Transverse colon (tissue), 4 donors: ENCODE measurements at regions not wholly inside any gene's neighbourhood (a gene's known extent, or its start where the extent isn't known, plus 50 kb on each side); places are given as distances from the start of the nearest gene placed in this dataset.

Source experiments
- DNase-seq: peaks from one replicate; pipeline ENCODE4 v3.0.0-alpha.2; 2019
- H3K27ac ChIP-seq, 4 donors: fragments of 200-600 bp; sonication (generic); 2 replicates each; pipeline ENCODE4 v1.5.1; 2016 to 2018; ENCODE audit warnings: inconsistent platforms in 4 of 4
- H3K27me3 ChIP-seq: fragments of 200-600 bp; sonication (generic); 2 replicates; pipeline ENCODE4 v1.5.1; 2017; ENCODE audit warnings: inconsistent platforms
- H3K36me3 ChIP-seq, 4 donors: fragments of 200-600 bp; sonication (generic); 2 replicates each; pipeline ENCODE4 v1.5.1; 2017 to 2019; ENCODE audit warnings: inconsistent platforms in 4 of 4
- H3K4me1 ChIP-seq, 4 donors: fragments of 200-600 bp; sonication (generic); 2 replicates each; pipeline ENCODE4 v1.5.1; 2017 to 2020; ENCODE audit warnings: inconsistent platforms in 4 of 4
- H3K4me3 ChIP-seq, 4 donors: fragments of 200-600 bp; sonication (generic); 1 replicate in 1 of 4; 2 replicates in 3 of 4; pipeline versions ENCODE4 v1.5.1 to v1.6.1; 2017 to 2019; ENCODE audit warnings: inconsistent platforms in 4 of 4
- H3K9me3 ChIP-seq, 2 donors: fragments of 200-600 bp; sonication (generic); 2 replicates each; pipeline ENCODE4 v1.5.1; 2017 to 2019; ENCODE audit warnings: inconsistent platforms in 2 of 2
- EP300 ChIP-seq: sonication (generic); formaldehyde crosslinking; IDR thresholded peaks from one replicate; pipeline ENCODE4 v1.6.1; 2017; ENCODE audit warnings: antibody characterized with exemption, low read depth
- POLR2A ChIP-seq: fragments of 450-650 bp; IDR thresholded peaks from one replicate; pipeline ENCODE4 v1.6.1; 2016; ENCODE audit warnings: antibody characterized with exemption, mild to moderate bottlenecking, moderate library complexity
- POLR2AphosphoS5 ChIP-seq, 3 donors: sonication (generic); formaldehyde crosslinking; IDR thresholded peaks; one replicate each; pipeline ENCODE4 v1.6.1; 2016; ENCODE audit warnings: antibody characterized with exemption in 3 of 3
- WGBS, 2 donors: methylation state at CpG; one replicate each; pipeline ENCODE4 v1.1.5; 2018; ENCODE audit warnings: low coverage in 1 of 2; 5-methylcytosine and 5-hydroxymethylcytosine counted together
- in situ Hi-C, 4 donors: fragments of 200-750 bp; cut with MboI; loops; one replicate each; pipeline versions ENCODE4 v1.15.0 to v1.15.1; 2017; ENCODE audit warnings: low sequenced_read_pairs in 3 of 4, low pct_ligation_motif_present in 1 of 4, low pct_unique_long_range_greater_than_20kb in 1 of 4
- intact Hi-C: fragments of 100-400 bp; cut with DNase I; formaldehyde crosslinking; loops from one replicate; pipeline ENCODE4 v1.15.1; 2023; ENCODE audit warnings: low total_unique reads
- TF ChIP-seq, protein P1 (sequence below), 5 experiments: fragments of 200-600 bp in 3 of 5; fragments of 450-650 bp in 2 of 5; sonication (generic) in 3 of 5; IDR thresholded peaks; 1 replicate in 2 of 5; 2 replicates in 3 of 5; pipeline ENCODE4 v1.5.1; 2016 to 2017; ENCODE audit warnings: antibody characterized with exemption in 5 of 5, inconsistent platforms in 3 of 5, mild to moderate bottlenecking in 2 of 5, moderate library complexity in 1 of 5

DNA sequence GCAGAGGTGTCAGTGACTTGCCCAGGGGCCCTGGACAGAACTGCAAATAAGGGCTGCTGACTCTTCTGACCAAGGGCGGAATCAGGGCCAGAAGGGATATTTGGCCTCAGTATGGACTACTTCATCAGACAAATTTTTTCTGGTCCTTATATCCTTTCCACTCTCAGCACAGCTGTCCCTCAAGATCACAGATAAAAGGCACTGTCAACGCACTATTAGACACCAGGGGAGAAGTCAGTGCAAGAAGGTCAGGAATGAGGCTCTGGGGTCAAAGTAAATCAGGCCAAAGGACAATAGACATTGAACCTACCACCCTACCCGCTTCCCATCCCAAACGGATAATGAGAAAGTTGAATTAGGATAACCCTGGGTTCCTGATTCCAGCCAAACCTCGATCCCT, 657.6 kb downstream of the UQCRFS1 start:
- H3K4me1 ChIP-seq, result no peaks in the 10 kb centered on the region
- H3K27ac ChIP-seq, result no peak overlapping the region
- no peak for TF ChIP-seq POLR2A
- TF ChIP-seq, protein P1, sequence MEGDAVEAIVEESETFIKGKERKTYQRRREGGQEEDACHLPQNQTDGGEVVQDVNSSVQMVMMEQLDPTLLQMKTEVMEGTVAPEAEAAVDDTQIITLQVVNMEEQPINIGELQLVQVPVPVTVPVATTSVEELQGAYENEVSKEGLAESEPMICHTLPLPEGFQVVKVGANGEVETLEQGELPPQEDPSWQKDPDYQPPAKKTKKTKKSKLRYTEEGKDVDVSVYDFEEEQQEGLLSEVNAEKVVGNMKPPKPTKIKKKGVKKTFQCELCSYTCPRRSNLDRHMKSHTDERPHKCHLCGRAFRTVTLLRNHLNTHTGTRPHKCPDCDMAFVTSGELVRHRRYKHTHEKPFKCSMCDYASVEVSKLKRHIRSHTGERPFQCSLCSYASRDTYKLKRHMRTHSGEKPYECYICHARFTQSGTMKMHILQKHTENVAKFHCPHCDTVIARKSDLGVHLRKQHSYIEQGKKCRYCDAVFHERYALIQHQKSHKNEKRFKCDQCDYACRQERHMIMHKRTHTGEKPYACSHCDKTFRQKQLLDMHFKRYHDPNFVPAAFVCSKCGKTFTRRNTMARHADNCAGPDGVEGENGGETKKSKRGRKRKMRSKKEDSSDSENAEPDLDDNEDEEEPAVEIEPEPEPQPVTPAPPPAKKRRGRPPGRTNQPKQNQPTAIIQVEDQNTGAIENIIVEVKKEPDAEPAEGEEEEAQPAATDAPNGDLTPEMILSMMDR (IDR thresholded peaks at IDR 0.05), result no peak
- TF ChIP-seq EP300, result no peak
- no peak for TF ChIP-seq POLR2AphosphoS5 (IDR thresholded peaks at IDR 0.05)
- in situ Hi-C loops (no loop called here), intact Hi-C loops (no loop called here)
- no peaks in the 10 kb centered on the region for H3K9me3 ChIP-seq
- H3K4me3 ChIP-seq, result no peak overlapping the region
- no peak for DNase-seq
- H3K27me3 ChIP-seq, result no peaks in the 10 kb centered on the region
- H3K36me3 ChIP-seq, result no peaks in the 10 kb centered on the region
- WGBS, 2 donors, result 42 to 76% methylated on average over 2 to 5 of the region's 5 CpGs

GRCh38 chr19:28554321-28555091, 658.4 kb downstream of the UQCRFS1 start:
- Histone ChIP-seq H3K4me3 (no peak overlapping the region), H3K4me1 (no peaks in the 10 kb centered on the region), H3K27ac (no peak overlapping the region), H3K27me3 (no peaks in the 10 kb centered on the region), H3K9me3 (no peaks in the 10 kb centered on the region), H3K36me3 (no peaks in the 10 kb centered on the region)
- in situ Hi-C loops (no loop called here), intact Hi-C loops (no loop called here)
- TF ChIP-seq, protein P1 (IDR thresholded peaks at IDR 0.05), result no peak
- no peak for TF ChIP-seq POLR2AphosphoS5 (IDR thresholded peaks at IDR 0.05)
- no peak for TF ChIP-seq EP300
- no peak for TF ChIP-seq POLR2A
- DNase-seq, result no peak
- 84% methylated on average over 4 of the region's 4 CpGs; no CpG with 5 or more reads in 1 of the 2 donors for WGBS, 2 donors

DNA sequence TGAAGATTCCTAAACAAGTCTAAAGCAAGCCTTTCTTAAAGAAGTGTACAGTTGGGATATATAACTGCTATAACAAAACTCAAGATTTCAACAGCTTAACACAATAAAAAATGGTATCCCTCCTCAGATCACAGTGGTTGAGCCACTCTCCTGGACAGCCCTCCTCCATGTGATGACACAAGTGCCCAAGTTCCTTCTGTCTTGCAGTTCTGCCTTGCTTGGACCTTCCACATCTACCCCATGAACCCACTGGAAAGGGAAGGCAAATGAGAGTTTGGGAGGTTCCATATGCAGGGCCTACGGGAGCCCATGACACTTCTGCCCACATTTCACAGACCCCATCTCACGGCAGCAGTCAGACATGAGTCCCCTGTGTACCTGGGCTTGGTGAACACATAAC, 659.2 kb downstream of the UQCRFS1 start:
- in situ Hi-C loops, result no loop called here
- Histone ChIP-seq H3K4me1 (no peaks in the 10 kb centered on the region), H3K27me3 (no peaks in the 10 kb centered on the region), H3K9me3 (no peaks in the 10 kb centered on the region), H3K4me3 (no peak overlapping the region), H3K36me3 (no peaks in the 10 kb centered on the region), H3K27ac (no peak overlapping the region)
- TF ChIP-seq, protein P1 (IDR thresholded peaks at IDR 0.05), result no peak
- TF ChIP-seq POLR2A (no peak), EP300 (no peak), POLR2AphosphoS5 (IDR thresholded peaks at IDR 0.05) (no peak)
- no peak for DNase-seq
- 85% methylated on average over 2 of the region's 2 CpGs; no CpG with 5 or more reads in 1 of the 2 donors for WGBS, 2 donors
- intact Hi-C loops, result no loop called here

DNA sequence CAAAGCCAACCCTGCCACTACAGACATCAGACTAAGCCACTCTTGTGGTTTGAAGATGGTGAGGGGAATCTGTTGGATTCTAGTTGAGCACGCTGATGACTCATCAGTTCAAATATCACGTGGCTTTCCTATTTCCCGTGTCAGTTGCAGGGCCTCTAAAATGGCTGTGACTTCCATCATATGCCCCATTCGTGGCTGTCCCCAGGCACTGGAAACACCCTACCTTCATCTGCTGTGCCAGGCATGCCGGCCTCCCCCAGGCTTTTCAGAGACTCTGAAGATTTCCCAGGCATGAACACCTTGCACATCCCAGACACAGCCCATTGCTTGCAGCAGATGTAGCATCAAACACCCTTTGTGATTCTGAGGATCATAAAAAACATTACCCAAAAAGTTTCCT, 659.9 kb downstream of the UQCRFS1 start:
- Histone ChIP-seq H3K4me3 (no peak overlapping the region), H3K9me3 (no peaks in the 10 kb centered on the region), H3K4me1 (no peaks in the 10 kb centered on the region), H3K27me3 (no peaks in the 10 kb centered on the region), H3K36me3 (no peaks in the 10 kb centered on the region), H3K27ac (no peak overlapping the region)
- TF ChIP-seq, protein P1 (IDR thresholded peaks at IDR 0.05), result no peak
- TF ChIP-seq POLR2AphosphoS5 (IDR thresholded peaks at IDR 0.05) (no peak), POLR2A (no peak), EP300 (no peak)
- intact Hi-C loops (no loop called here), in situ Hi-C loops (no loop called here)
- DNase-seq, result no peak
- WGBS, 2 donors, result 80 to 85% methylated on average over 2 to 5 of the region's 5 CpGs
